EH (cell line): ENCODE measurements at regions not wholly inside any gene's neighbourhood (a gene's known extent, or its start where the extent isn't known, plus 50 kb on each side); places are given as distances from the start of the nearest gene placed in this dataset.

Experiments used
- DNase-seq: peaks from one replicate; pipeline ENCODE4 v3.0.0-alpha.2; 2015; ENCODE audit warnings: low read depth

GRCh38 chr13:109859216-109859835 lies 72.9 kb upstream of the IRS2 start:
- no peak for DNase-seq

DNA sequence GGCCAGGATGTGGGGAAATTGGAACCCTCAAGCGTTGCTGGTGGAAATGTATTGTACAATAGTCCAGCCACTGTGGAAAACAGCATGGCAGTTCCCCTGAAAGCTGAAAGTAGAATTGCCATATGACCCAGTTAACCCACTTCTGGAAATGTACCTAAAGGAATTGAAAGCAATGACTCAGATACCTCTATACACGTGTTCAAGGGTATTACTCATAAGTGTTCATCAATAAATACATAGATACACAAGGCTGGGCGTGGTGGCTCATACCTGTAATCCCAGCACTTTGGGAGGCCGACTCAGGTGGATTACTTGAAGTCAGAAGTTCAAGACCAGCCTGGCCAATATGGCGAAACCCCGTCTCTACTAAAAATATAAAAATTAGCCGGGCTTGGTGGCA lies 71.9 kb upstream of the IRS2 start:
- no peak for DNase-seq

- no peak for DNase-seq
Observed at GRCh38 chr13:109857803-109858202, 71.4 kb upstream of the IRS2 start.

DNA sequence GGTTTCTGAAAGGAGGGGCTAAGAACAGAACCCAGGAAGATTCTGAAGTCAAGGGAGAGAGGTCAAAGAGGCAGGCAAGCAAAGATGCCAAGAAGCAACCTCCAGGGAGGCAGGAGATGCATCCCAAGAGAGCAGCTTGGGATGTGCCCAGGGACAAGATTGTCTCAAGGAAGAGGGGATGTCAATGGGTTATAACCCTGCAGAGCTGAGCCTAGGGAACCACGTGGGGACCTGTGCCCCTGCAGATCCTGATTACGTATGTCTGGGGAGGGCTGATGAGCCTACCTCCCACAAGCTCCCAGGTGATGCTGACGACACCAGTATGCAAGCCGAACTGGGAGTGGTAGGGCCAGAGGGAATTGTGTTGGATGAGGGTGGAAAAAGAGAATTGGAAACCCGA lies 70.9 kb upstream of the IRS2 start:
- DNase-seq: no peak

GRCh38 chr13:109856350-109856749 lies 70.0 kb upstream of the IRS2 start:
- DNase-seq: no peak

GRCh38 chr13:109853153-109853552 lies 66.8 kb upstream of the IRS2 start:
- DNase-seq: no peak

DNA sequence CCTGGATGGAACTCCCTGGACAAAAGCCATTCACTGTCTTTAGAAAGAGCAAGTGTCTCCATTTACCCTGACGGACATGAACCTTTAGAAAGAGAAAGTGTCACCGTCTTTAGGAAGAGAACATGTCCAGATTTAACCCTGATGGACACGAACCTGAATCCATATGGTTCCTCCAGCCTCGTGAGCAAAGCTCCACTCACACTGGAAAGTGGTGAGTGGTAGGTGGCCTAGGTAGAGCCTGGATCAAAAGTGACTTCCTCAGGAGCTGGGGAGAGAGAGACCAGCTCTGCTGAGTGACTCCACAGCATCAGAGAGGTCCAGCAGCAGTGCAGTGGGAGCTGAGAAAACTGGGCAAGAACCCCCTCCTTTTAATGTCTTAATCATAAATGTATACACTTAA lies 59.8 kb upstream of the IRS2 start:
- DNase-seq: no peak

- DNase-seq: peak; percentile 69
Observed at GRCh38 chr13:109844396-109844795, 58.0 kb upstream of the IRS2 start.

- DNase-seq: no peak
Observed at GRCh38 chr13:109843695-109844094, 57.3 kb upstream of the IRS2 start.

GRCh38 chr13:109842212-109842920 lies 56.0 kb upstream of the IRS2 start:
- DNase-seq: no peak

DNA sequence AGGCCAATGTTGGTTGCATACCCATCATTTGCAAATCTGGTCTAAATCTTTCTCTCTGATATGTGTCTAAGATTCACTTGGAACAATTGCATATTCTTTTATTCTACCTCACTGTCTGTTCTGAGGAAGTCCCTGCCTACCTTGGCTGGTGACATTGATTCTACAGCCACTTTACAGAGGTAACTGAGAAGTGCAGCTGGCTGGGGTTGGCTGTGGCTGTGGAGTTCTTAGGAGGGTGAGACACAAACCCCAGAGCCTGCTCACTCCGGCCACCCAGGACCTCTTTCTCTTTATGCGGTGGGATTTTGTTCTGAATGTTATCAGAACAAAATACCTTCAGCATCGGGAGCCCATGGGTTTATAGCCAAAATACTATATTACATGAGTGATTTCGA lies 54.5 kb upstream of the IRS2 start:
- DNase-seq: no peak

DNA sequence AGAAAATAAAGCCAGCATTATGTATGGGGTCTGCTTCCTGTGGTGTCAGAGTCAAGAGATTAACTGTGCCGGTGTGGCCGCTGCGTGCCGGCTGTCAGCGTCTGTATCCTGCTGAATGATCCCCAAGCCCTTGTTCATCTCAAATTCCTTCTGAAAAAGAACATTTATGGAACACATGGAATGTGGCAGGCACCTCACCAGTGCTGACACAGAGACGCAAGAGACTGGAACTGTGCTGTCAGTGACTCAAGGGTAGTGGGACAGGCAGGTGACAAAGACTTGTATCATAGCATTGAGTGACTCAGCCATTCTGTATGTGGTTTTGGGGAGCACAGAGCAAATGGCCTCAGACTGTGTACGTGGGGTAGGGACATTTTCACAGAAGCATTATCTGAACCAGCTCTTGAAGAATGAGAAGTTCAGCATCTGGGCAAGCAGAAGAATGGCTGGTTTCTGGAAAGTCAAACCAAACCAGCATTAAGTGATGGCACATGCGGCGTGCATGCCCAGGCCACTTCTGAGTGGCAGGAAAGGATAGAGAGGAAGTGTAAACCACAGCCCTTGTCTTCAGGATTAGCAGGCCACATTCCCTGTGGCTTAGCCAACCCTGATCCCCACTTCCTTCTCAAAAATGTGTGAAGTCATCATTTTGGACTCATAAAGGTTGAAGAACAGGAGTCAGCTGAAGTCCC lies 54.0 kb upstream of the IRS2 start:
- peak; percentile 86 for DNase-seq

DNA sequence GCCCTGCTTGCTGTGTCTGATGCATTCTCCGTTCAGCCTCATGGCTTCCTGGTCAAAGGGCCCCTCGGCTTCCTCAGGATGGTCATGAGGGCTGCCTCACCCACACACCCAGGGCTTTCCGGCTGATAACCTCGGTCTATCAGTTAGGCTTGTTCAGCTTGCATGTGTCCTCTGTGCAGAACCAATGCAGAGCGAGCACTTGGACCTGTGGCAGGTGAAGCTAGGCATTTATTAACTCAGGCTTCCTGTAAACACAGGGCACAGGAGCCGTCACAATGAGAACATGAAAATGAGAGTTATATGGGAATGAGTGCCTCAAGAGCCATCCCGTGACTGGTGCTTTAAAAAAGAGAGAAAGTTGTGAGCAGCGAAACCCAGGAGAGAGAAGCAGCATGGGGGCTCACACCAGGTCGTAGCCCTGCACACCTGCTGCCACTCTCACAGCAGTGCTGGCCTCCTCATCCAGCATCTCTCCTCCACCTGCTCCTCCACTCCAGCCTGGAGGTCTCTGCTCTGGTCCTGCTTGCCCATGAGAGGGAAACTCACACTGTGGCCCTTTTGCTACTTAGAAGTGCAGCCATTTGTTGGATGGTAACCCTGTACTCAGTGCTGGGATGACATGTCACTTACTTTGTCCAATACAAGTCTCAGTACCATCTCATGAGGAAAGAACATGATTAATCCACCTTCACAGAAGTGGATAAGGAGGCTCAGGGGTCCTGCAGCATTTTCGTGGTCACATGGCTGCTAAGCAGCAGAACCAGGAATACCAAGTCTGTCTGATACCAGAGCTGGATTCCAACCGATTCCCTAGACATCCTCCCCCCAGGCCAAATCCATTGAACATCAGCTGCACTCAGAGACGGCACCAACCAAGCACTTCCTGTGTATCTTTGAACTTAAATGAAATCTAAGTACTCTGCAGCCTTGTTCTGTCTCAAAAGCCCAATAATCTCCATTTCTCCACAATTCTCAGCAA lies 50.5 kb upstream of the IRS2 start:
- no peak for DNase-seq
